Heart left ventricle (tissue), 16 donors: ENCODE measurements at regions not wholly inside any gene's neighbourhood (a gene's known extent, or its start where the extent isn't known, plus 50 kb on each side); places are given as distances from the start of the nearest gene placed in this dataset.

ENCODE experiments used
- ATAC-seq, 4 donors: fragments of 200-7000 bp; cut with Tn5 transposase; one replicate each; pipeline ENCODE4 v1.9.1; 2020 to 2022; ENCODE audit warnings: moderate library complexity in 4 of 4, mild to moderate bottlenecking in 3 of 4, moderate number of reproducible peaks in 1 of 4
- DNase-seq, 5 donors: peaks; one replicate each; pipeline ENCODE4 v3.0.0-alpha.2; 2020
- H3K27ac ChIP-seq, 12 donors: fragments of 200-600 bp; sonication (generic) in 4 of 12; one replicate each; pipeline versions ENCODE4 v1.5.0 to v1.8.0; 2016 to 2022; ENCODE audit warnings: mild to moderate bottlenecking in 2 of 12
- H3K27me3 ChIP-seq, 9 donors: fragments of 200-600 bp; sonication (generic) in 2 of 9; one replicate each; pipeline versions ENCODE4 v1.5.1 to v1.8.0; 2016 to 2022; ENCODE audit warnings: mild to moderate bottlenecking in 3 of 9
- H3K36me3 ChIP-seq, 9 donors: fragments of 200-600 bp; sonication (generic) in 2 of 9; one replicate each; pipeline versions ENCODE4 v1.5.0 to v1.8.0; 2018 to 2022; ENCODE audit warnings: mild to moderate bottlenecking in 2 of 9
- H3K4me1 ChIP-seq, 12 donors: fragments of 200-600 bp; sonication (generic) in 4 of 12; one replicate each; pipeline versions ENCODE4 v1.5.0 to v1.8.0; 2016 to 2022; ENCODE audit warnings: mild to moderate bottlenecking in 3 of 12
- H3K4me3 ChIP-seq, 12 donors: fragments of 200-600 bp; sonication (generic) in 4 of 12; one replicate each; pipeline versions ENCODE4 v1.5.0 to v1.8.0; 2017 to 2022; ENCODE audit warnings: mild to moderate bottlenecking in 9 of 12, moderate library complexity in 4 of 12
- H3K9me3 ChIP-seq, 12 donors: fragments of 200-600 bp; sonication (generic) in 4 of 12; one replicate each; pipeline versions ENCODE4 v1.5.0 to v1.8.0; 2016 to 2022; ENCODE audit warnings: mild to moderate bottlenecking in 1 of 12
- POLR2A ChIP-seq, 2 donors: fragments of 450-650 bp; IDR thresholded peaks; one replicate each; pipeline ENCODE4 v1.6.1; 2017; ENCODE audit warnings: antibody characterized with exemption in 2 of 2, mild to moderate bottlenecking in 2 of 2, moderate library complexity in 2 of 2
- WGBS, 4 donors: extraction: QIAGEN DNeasy Blood & Tissue Kit in 2 of 4; methylation state at CpG; one replicate each; pipeline versions ENCODE4 v1.1.5 to v1.1.7; 2013 to 2018; 5-methylcytosine and 5-hydroxymethylcytosine counted together
- intact Hi-C, 10 donors: fragments of 100-400 bp; cut with DNase I; formaldehyde crosslinking; loops; one replicate each; pipeline versions ENCODE4 v1.11.1 to v1.14.2; 2022
- TF ChIP-seq, protein P1 (sequence below), 12 donors: fragments of 200-600 bp; sonication (generic) in 4 of 12; IDR thresholded peaks; one replicate each; pipeline versions ENCODE4 v1.5.0 to v1.8.0; 2018 to 2022; ENCODE audit warnings: antibody characterized with exemption in 12 of 12, mild to moderate bottlenecking in 5 of 12
- donor health status: ischemic (EF 13 %, LVEDD 7.1; RV severe dilation, severe dysfunction).
- donor health status: healthy with polysubstance abuse.
- donor health status: DM: no; HTN: yes; CAD: no.
- donor health status: DM: no; HTN: no; CAD: no.
- donor health status: ischemic (EF 25% LVEDD 6.9; RV normal size, moderate dysfunction).
- donor health status: ischemic (EF 25% LVEDD 5.7; RV mildly dilated, moderate dysfunction).
- donor health status: healthy.
- donor health status: DM: yes; HTN: yes; CAD: no.
- donor health status: ischemic (EF 35%, LVEDD 5.7; RV mildly dilated, moderate dysfunction).
- donor health status: nonischemic (EF 11% LVEDD 7.7; RV severe dilation, severe dysfunction).
- donor health status: DM: yes; HTN: yes; CAD: no.
- donor health status: PGD.
- donor health status: ischemic (EF 29% LVEDD 5.4; RV normal size, mild dysfunction).
- donor health status: nonischemic (EF 23%, LVEDD 6.1; RV moderate dilation, normal function).

DNA sequence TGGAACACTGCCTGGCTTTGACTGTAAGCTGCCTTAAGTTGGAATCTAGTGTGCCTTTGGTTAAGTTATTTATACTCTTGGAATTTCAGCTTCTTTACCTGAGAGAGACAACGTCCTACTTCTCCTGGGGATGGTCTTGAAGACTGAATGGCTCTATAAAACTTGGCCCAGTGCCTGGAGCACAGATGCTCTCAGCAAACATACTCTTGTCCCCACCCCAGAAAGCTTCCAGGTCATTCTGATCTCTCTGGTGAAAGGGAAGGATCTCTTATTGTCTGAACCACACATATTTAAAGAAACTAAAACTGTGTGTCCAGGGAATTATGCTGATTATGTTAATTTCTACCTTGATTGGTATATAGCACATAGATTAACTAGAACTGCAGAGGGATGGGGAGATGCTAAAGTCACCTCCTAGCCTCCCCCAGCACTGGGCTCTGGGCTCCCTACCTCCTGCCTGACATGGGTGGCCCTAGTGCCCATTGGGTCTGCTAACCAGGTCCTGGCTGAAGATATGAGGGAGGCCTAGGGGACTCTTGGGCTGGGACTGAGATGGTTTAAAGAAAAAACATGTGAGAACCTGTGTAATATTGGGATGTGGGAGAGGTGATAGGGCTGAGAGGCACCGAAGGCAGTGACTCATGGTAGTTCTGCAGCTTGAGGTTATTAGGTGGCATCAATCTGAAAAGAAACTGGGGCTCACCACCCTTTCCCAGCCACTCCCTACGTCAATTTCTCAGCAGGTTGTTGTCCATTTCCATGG, 171.0 kb downstream of the RPLP1 start:
- peaks cover 0 to 10% (median 0%) of the 10 kb centered on the region in 9 donors for H3K27me3 ChIP-seq
- H3K4me3 ChIP-seq: no peak overlapping the region
- no peaks in the 10 kb centered on the region for H3K9me3 ChIP-seq
- intact Hi-C loops: no loop called here
- H3K27ac ChIP-seq: no peak overlapping the region
- 68 to 71% (median 69%) methylated on average over 3 of the region's 3 CpGs for WGBS, 4 donors
- no peaks in the 10 kb centered on the region for H3K36me3 ChIP-seq
- TF ChIP-seq, protein P1, sequence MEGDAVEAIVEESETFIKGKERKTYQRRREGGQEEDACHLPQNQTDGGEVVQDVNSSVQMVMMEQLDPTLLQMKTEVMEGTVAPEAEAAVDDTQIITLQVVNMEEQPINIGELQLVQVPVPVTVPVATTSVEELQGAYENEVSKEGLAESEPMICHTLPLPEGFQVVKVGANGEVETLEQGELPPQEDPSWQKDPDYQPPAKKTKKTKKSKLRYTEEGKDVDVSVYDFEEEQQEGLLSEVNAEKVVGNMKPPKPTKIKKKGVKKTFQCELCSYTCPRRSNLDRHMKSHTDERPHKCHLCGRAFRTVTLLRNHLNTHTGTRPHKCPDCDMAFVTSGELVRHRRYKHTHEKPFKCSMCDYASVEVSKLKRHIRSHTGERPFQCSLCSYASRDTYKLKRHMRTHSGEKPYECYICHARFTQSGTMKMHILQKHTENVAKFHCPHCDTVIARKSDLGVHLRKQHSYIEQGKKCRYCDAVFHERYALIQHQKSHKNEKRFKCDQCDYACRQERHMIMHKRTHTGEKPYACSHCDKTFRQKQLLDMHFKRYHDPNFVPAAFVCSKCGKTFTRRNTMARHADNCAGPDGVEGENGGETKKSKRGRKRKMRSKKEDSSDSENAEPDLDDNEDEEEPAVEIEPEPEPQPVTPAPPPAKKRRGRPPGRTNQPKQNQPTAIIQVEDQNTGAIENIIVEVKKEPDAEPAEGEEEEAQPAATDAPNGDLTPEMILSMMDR (IDR thresholded peaks at IDR 0.05): no peak
- TF ChIP-seq POLR2A (IDR thresholded peaks at IDR 0.05): no peak
- DNase-seq (no peak), ATAC-seq (no peak)
- no peaks in the 10 kb centered on the region for H3K4me1 ChIP-seq

DNA sequence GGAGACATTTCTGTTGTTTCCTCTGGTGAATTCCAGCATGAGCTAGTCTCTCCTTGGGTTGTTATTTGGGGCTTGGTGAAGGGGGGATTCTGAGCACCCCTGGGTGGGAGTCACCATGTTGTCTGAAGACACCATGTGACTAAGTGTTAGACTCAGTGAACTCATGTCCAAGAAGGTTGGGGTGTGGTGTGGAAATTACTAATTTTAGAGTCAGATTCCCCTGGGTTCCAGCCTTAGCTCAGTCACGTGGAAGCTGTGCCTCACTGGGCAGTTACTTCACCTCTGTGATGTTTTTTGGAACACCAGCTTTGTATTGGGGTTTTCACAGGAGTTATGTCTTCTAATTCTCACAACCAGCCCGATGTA, 171.5 kb downstream of the RPLP1 start:
- Histone ChIP-seq H3K4me3 (no peak overlapping the region), H3K9me3 (no peaks in the 10 kb centered on the region), H3K27ac (no peak overlapping the region), H3K4me1 (no peaks in the 10 kb centered on the region), H3K27me3 (peaks cover 0 to 10% (median 0%) of the 10 kb centered on the region in 9 donors), H3K36me3 (no peaks in the 10 kb centered on the region)
- ATAC-seq (no peak), DNase-seq (no peak)
- intact Hi-C loops: no loop called here
- no peak for TF ChIP-seq POLR2A (IDR thresholded peaks at IDR 0.05)
- TF ChIP-seq, protein P1 (IDR thresholded peaks at IDR 0.05): no peak
- WGBS, 4 donors: 35 to 47% (median 42%) methylated on average over 2 of the region's 2 CpGs

DNA sequence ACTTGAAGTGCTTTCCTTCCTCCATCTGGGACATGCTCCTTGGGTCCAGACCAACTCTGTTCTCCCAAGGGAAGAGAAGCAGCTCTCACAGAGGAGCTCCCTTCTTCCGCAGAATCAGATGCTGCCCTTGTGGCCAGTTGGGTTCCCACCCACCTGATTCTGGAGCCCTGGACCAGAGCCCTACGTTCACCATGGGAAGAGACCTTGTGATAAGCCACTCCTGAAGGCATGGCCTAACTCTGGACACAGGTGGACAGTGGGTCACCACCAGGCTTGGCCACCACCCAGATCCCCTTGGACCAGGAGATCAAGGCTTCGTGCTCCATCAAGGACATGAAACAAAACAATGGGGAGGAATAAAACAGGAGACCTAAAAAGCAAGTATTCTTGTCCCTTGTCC, 172.2 kb downstream of the RPLP1 start:
- WGBS, 4 donors: 81 to 88% (median 82%) methylated on average over 3 of the region's 3 CpGs
- Histone ChIP-seq H3K4me1 (no peaks in the 10 kb centered on the region), H3K27ac (no peak overlapping the region), H3K9me3 (no peaks in the 10 kb centered on the region), H3K27me3 (peaks cover 0 to 13% (median 0%) of the 10 kb centered on the region in 9 donors), H3K36me3 (no peaks in the 10 kb centered on the region), H3K4me3 (no peak overlapping the region)
- TF ChIP-seq, protein P1 (IDR thresholded peaks at IDR 0.05): no peak
- TF ChIP-seq POLR2A (IDR thresholded peaks at IDR 0.05): no peak
- DNase-seq (no peak), ATAC-seq (no peak)
- intact Hi-C loops: no loop called here

DNA sequence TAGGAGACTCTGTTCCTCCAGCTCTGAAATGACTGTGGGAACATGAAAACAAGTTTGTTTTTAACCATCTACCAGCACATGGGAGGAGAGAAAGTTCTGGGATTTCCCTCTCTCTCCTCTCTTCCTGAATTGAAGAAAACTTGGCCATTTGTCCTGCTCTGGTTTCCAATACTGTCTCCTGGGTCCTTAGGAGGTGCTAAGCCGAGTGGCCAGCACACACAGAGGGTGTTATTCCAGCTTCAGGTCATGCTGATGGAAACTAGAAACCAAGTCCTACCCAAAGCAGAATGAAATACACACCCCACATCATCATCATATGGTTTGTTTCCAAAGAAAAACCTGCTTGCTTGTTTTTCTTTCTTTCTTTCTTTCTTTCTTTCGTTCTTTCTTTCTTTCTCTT, 172.7 kb downstream of the RPLP1 start:
- no peak overlapping the region for H3K4me3 ChIP-seq
- DNase-seq (no peak), ATAC-seq (no peak)
- no peaks in the 10 kb centered on the region for H3K36me3 ChIP-seq
- 35 to 74% (median 58%) methylated on average over 1 to 2 of the region's 2 CpGs for WGBS, 4 donors
- H3K27ac ChIP-seq: no peak overlapping the region
- H3K4me1 ChIP-seq: no peaks in the 10 kb centered on the region
- no peak for TF ChIP-seq POLR2A (IDR thresholded peaks at IDR 0.05)
- TF ChIP-seq, protein P1 (IDR thresholded peaks at IDR 0.05): no peak
- intact Hi-C loops: no loop called here
- H3K9me3 ChIP-seq: no peaks in the 10 kb centered on the region
- peaks cover 0 to 13% (median 0%) of the 10 kb centered on the region in 9 donors for H3K27me3 ChIP-seq
